Right lobe of liver (tissue), 6 donors: ENCODE measurements at regions not wholly inside any gene's neighbourhood (a gene's known extent, or its start where the extent isn't known, plus 50 kb on each side); places are given as distances from the start of the nearest gene placed in this dataset.

Experiments
- ATAC-seq, 4 donors: fragments of 200-7000 bp; cut with Tn5 transposase; one replicate each; pipeline ENCODE4 v1.9.1; 2020; ENCODE audit warnings: mild to moderate bottlenecking in 4 of 4, moderate library complexity in 4 of 4
- DNase-seq, 3 donors: peaks; one replicate each; pipeline ENCODE4 v3.0.0-alpha.2; 2020
- H3K27ac ChIP-seq, 3 donors: fragments of 200-600 bp; one replicate each; pipeline ENCODE4 v1.8.0; 2022
- H3K27me3 ChIP-seq, 2 donors: fragments of 200-600 bp; one replicate each; pipeline ENCODE4 v1.8.0; 2022
- H3K36me3 ChIP-seq, 4 donors: fragments of 200-600 bp; sonication (generic) in 1 of 4; one replicate each; pipeline versions ENCODE4 v1.5.1 to v1.8.0; 2017 to 2022; ENCODE audit warnings: control low read depth in 1 of 4
- H3K4me1 ChIP-seq, 4 donors: fragments of 200-600 bp; sonication (generic) in 1 of 4; one replicate each; pipeline versions ENCODE4 v1.5.1 to v1.8.0; 2017 to 2022; ENCODE audit warnings: control low read depth in 1 of 4
- H3K4me3 ChIP-seq, 3 donors: fragments of 200-600 bp; one replicate each; pipeline ENCODE4 v1.8.0; 2022
- H3K9me3 ChIP-seq, 4 donors: fragments of 200-600 bp; sonication (generic) in 1 of 4; one replicate each; pipeline versions ENCODE4 v1.5.1 to v1.8.0; 2017 to 2022; ENCODE audit warnings: control low read depth in 1 of 4
- CTCF ChIP-seq, 4 donors: fragments of 200-600 bp in 3 of 4; fragments of 450-650 bp in 1 of 4; IDR thresholded peaks; one replicate each; pipeline versions ENCODE4 v1.5.1 to v1.8.0; 2016 to 2022; ENCODE audit warnings: antibody characterized with exemption in 4 of 4, mild to moderate bottlenecking in 2 of 4
- POLR2A ChIP-seq: fragments of 450-650 bp; IDR thresholded peaks from one replicate; pipeline ENCODE4 v1.6.1; 2017; ENCODE audit warnings: antibody characterized with exemption, mild to moderate bottlenecking
- WGBS: methylation state at CpG from one replicate; pipeline ENCODE4 v1.1.6; 2018; ENCODE audit warnings: low coverage, low lambda C conversion rate; ENCODE audit not compliant: insufficient coverage; ENCODE audit errors: missing lambda C conversion rate; 5-methylcytosine and 5-hydroxymethylcytosine counted together
- intact Hi-C, 2 donors: fragments of 100-400 bp; cut with DNase I; formaldehyde crosslinking; loops; one replicate each; pipeline versions ENCODE4 v1.11.2 to v1.14.1; 2022
- donor health status: DM: no; HTN: yes; CAD: no.
- donor health status: DM: no; HTN: no; CAD: no.
- donor health status: DM: no; HTN: no; CAD: no.
- donor health status: DM: no; HTN: yes; CAD: no.
- donor health status: DM: no; HTN: yes; CAD: no.

GRCh38 chr9:85199866-85200495, 530.5 kb downstream of the NTRK2 start:
- whole genome bisulfite sequencing, result 8% methylated on average over 1 of the region's 1 CpG
- no peak overlapping the region for H3K27ac ChIP-seq
- H3K4me3 ChIP-seq, result no peak overlapping the region
- H3K4me1 ChIP-seq, result peaks cover 0 to 6% (median 0%) of the 10 kb centered on the region in 4 donors
- no peaks in the 10 kb centered on the region for H3K27me3 ChIP-seq
- DNase-seq (no peak), ATAC-seq (no peak)
- no peaks in the 10 kb centered on the region for H3K36me3 ChIP-seq
- intact Hi-C loops, result no loop called here
- no peak for TF ChIP-seq POLR2A
- no peak for TF ChIP-seq CTCF (IDR thresholded peaks at IDR 0.05)
- no peaks in the 10 kb centered on the region for H3K9me3 ChIP-seq

DNA sequence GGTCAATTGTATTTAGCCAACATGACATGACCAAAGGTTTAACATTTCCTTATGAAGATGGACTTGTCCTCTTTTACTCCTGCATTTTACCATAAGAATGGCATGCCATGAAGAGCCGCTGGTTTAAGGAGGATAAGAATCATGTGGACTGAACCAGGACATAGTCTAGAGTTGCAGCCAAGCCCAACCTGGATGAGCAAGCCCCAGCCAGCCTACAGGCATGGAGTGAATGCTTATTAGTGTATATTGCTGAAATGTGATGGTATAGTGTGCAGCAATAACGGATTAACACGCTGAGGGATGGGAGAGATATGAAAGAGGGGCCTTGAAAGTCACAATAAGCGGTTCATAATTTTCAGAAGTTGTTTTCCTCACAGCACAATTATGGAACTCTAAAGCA, 523.2 kb downstream of the NTRK2 start:
- H3K36me3 ChIP-seq, result no peaks in the 10 kb centered on the region
- intact Hi-C loops, result no loop called here
- no peaks in the 10 kb centered on the region for H3K4me1 ChIP-seq
- ATAC-seq, result no peak
- H3K9me3 ChIP-seq, result no peaks in the 10 kb centered on the region
- no peak for TF ChIP-seq CTCF (IDR thresholded peaks at IDR 0.05)
- no peak for TF ChIP-seq POLR2A
- H3K4me3 ChIP-seq, result no peak overlapping the region
- DNase-seq, result no peak
- no peak overlapping the region for H3K27ac ChIP-seq
- no peaks in the 10 kb centered on the region for H3K27me3 ChIP-seq
- WGBS, result 52% methylated on average over 4 of the region's 4 CpGs

DNA sequence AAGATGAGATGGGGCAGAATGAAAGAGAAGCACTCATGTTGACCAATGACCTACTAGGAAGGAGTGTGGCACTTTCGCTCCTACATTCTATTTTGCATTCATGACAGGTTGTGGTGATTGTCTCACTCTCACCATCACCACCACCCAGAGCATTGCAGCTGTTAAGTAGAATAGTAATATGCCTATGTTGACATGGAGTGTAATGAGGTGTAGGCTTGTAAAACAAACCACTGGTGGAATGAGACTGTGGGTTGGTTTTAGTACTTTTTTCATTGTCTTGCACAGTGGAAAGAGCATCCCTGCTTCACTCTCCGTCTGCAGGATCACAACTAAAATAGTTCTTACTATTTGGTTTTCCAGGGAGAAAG, 516.7 kb downstream of the NTRK2 start:
- no peaks in the 10 kb centered on the region for H3K9me3 ChIP-seq
- intact Hi-C loops, result no loop called here
- H3K27me3 ChIP-seq, result no peaks in the 10 kb centered on the region
- no peaks in the 10 kb centered on the region for H3K36me3 ChIP-seq
- no peak overlapping the region for H3K27ac ChIP-seq
- no peaks in the 10 kb centered on the region for H3K4me1 ChIP-seq
- no peak for TF ChIP-seq CTCF (IDR thresholded peaks at IDR 0.05)
- no peak for TF ChIP-seq POLR2A
- 30% methylated on average over 2 of the region's 2 CpGs for WGBS
- no peak overlapping the region for H3K4me3 ChIP-seq
- ATAC-seq, result no peak
- DNase-seq, result no peak

DNA sequence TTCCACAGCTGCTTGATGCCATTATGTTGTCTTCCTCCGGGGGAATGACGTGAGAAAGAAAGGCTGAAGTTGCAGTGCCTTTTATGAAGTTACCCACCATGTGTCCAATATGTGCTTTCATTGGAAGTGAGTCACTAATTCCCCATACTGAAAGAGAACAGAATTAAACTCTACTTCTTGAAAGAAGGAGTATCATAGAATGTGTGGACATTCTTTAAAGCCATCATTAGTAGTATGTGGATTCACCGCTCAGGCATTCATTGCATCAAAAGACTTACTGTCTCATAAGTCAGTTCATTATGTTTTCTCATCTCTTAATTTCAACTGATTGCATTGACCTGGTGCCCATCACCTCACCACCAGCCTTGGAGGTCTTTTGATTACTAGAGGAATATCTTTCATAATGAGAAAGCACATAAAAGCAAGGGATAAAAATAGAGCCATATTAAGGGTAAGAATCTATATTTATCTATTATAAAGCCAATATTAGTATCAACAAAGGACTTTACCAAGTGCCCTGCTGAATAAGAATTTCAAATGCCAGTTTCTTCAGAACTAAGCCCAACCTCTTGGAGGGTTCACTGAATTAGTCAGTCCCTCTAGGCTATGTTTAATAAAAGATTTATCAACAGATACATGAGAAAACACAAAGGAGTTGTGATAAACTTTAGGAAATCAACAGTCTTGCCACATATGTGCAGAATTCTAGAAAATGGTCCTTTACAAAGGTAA, 516.1 kb downstream of the NTRK2 start:
- Histone ChIP-seq H3K27me3 (no peaks in the 10 kb centered on the region), H3K36me3 (no peaks in the 10 kb centered on the region), H3K4me3 (no peak overlapping the region), H3K9me3 (no peaks in the 10 kb centered on the region), H3K4me1 (no peaks in the 10 kb centered on the region), H3K27ac (no peak overlapping the region)
- ATAC-seq, result no peak
- TF ChIP-seq CTCF (IDR thresholded peaks at IDR 0.05) (no peak), POLR2A (no peak)
- 83% methylated on average over 3 of the region's 3 CpGs for WGBS
- no peak for DNase-seq
- intact Hi-C loops, result no loop called here
